ENCODE measurements at regions not wholly inside any gene's neighbourhood (a gene's known extent, or its start where the extent isn't known, plus 50 kb on each side); places are given as distances from the start of the nearest gene placed in this dataset.

DNA sequence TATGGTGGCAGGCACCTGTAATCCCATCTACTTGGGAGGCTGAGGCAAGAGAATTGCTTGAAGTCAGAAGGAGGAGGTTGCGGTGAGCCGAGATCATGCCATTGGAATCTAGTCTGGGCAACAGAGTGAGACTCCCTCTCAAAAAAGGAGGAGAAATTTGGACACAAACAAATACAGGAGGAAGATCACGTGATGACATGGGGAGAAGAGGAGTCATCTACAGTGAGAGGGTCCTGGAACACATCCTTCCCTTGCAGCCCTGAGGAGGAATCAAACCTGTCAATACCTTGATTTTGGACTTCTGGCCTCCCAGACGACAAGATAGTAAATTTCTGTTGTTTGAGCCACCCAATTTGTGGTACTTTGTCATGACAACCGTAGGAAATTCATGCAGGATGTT, 671.9 kb upstream of the EEF2KMT start:
- DNase-seq (ENCODE audit: low read depth, low spot score) (no peak), FAIRE-seq (no peak)
- no peaks in the 10 kb centered on the region for H3K27me3 ChIP-seq (ENCODE audit: control insufficient read depth in 2 of 2, insufficient read depth in 2 of 2, low read length in 2 of 2)
- H3K9me1 ChIP-seq (replicated peaks; ENCODE audit: control insufficient read depth, extremely low read depth, insufficient read depth, low read length) = no peaks in the 10 kb centered on the region
- no peak overlapping the region for H3K4me3 ChIP-seq (replicated peaks in 1 of 3; ENCODE audit: insufficient read depth in 1 of 3, low read depth in 1 of 3, low read length in 3 of 3)
- H3K9me3 ChIP-seq (replicated peaks; ENCODE audit: control insufficient read depth, insufficient read depth, low read length) = peaks cover 2% of the 10 kb centered on the region
- intact Hi-C loops (cut with micrococcal nuclease) = no loop called here
- H3K36me3 ChIP-seq (ENCODE audit: control insufficient read depth in 2 of 2, extremely low read depth in 1 of 2, insufficient read depth in 2 of 2, low read length in 2 of 2) = no peaks in the 10 kb centered on the region
- no TSS peak for BruUV-seq (replicated peaks)
- no peak overlapping the region for H3K27ac ChIP-seq (ENCODE audit: insufficient read depth, low read depth, low read length)
- H3K4me2 ChIP-seq (ENCODE audit: insufficient read depth, low read length) = no peak overlapping the region
- ChIA-PET CTCF (no interaction called here), POLR2A (no interaction called here)
- dilution Hi-C loops (cut with MboI; ENCODE audit: extremely low pct_ligation_motif_present, low sequenced_read_pairs) = no loop called here
- no peaks in the 10 kb centered on the region for H3K4me1 ChIP-seq (ENCODE audit: control insufficient read depth, extremely low read depth, insufficient read depth, low read length)
- no peaks in the 10 kb centered on the region for H4K20me1 ChIP-seq (replicated peaks; ENCODE audit: control insufficient read depth, extremely low read depth, insufficient read depth, low read length)
- H3K9ac ChIP-seq (replicated peaks; ENCODE audit: extremely low read depth, insufficient read depth, low read length) = no peak overlapping the region
- TF ChIP-seq EZH2 (IDR thresholded peaks at IDR 0.05; ENCODE audit: borderline replicate concordance, low read depth, low read length, severe bottlenecking) = no peak
- TF ChIP-seq FOS (IDR thresholded peaks at IDR 0.05; ENCODE audit: borderline replicate concordance, insufficient read depth, low read length) = no peak
- TF ChIP-seq, protein P1, sequence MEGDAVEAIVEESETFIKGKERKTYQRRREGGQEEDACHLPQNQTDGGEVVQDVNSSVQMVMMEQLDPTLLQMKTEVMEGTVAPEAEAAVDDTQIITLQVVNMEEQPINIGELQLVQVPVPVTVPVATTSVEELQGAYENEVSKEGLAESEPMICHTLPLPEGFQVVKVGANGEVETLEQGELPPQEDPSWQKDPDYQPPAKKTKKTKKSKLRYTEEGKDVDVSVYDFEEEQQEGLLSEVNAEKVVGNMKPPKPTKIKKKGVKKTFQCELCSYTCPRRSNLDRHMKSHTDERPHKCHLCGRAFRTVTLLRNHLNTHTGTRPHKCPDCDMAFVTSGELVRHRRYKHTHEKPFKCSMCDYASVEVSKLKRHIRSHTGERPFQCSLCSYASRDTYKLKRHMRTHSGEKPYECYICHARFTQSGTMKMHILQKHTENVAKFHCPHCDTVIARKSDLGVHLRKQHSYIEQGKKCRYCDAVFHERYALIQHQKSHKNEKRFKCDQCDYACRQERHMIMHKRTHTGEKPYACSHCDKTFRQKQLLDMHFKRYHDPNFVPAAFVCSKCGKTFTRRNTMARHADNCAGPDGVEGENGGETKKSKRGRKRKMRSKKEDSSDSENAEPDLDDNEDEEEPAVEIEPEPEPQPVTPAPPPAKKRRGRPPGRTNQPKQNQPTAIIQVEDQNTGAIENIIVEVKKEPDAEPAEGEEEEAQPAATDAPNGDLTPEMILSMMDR (IDR thresholded peaks at IDR 0.05; ENCODE audit: extremely low read depth in 1 of 2, insufficient read depth in 1 of 2, low read depth in 1 of 2, low read length in 2 of 2) = no peak
- TF ChIP-seq GATA2 (IDR thresholded peaks at IDR 0.05; ENCODE audit: insufficient read depth, insufficient read length, low read depth, low read length) = no peak
- no peak overlapping the region for H2AFZ ChIP-seq (ENCODE audit: low read depth, low read length)
- no peaks in the 10 kb centered on the region for H3K79me2 ChIP-seq (ENCODE audit: control insufficient read depth, insufficient read depth, low read length)

DNA sequence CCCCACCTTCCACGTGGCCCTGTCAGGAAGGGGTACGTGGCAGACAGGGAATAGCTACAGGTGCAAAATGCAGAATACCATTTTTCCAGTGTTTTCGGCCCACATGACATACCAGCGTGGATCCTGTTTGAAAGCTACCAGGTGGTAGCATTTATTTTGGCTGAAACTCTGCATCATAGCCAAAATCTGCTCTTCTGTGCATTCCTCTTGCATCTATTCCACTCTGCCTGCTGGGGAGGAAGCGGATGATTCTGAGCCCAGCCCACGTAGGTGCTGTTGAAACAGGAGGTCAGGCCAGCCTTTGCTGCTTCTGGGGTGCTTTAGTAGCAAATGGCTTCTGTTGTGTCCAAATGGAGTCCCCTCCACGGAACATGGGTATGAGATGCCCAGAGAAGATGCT, 670.9 kb upstream of the EEF2KMT start:
- Histone ChIP-seq H3K4me2 (ENCODE audit: insufficient read depth, low read length) (no peak overlapping the region), H3K9ac (replicated peaks; ENCODE audit: extremely low read depth, insufficient read depth, low read length) (no peak overlapping the region), H2AFZ (ENCODE audit: low read depth, low read length) (no peak overlapping the region), H3K4me3 (replicated peaks in 1 of 3; ENCODE audit: insufficient read depth in 1 of 3, low read depth in 1 of 3, low read length in 3 of 3) (no peak overlapping the region), H3K36me3 (ENCODE audit: control insufficient read depth in 2 of 2, extremely low read depth in 1 of 2, insufficient read depth in 2 of 2, low read length in 2 of 2) (no peaks in the 10 kb centered on the region), H3K79me2 (ENCODE audit: control insufficient read depth, insufficient read depth, low read length) (no peaks in the 10 kb centered on the region), H3K9me3 (replicated peaks; ENCODE audit: control insufficient read depth, insufficient read depth, low read length) (peaks cover 2% of the 10 kb centered on the region), H4K20me1 (replicated peaks; ENCODE audit: control insufficient read depth, extremely low read depth, insufficient read depth, low read length) (no peaks in the 10 kb centered on the region), H3K27me3 (ENCODE audit: control insufficient read depth in 2 of 2, insufficient read depth in 2 of 2, low read length in 2 of 2) (no peaks in the 10 kb centered on the region), H3K9me1 (replicated peaks; ENCODE audit: control insufficient read depth, extremely low read depth, insufficient read depth, low read length) (no peaks in the 10 kb centered on the region), H3K4me1 (ENCODE audit: control insufficient read depth, extremely low read depth, insufficient read depth, low read length) (no peaks in the 10 kb centered on the region), H3K27ac (ENCODE audit: insufficient read depth, low read depth, low read length) (no peak overlapping the region)
- no peak for FAIRE-seq
- TF ChIP-seq JUN (IDR thresholded peaks at IDR 0.05; ENCODE audit: borderline replicate concordance, insufficient read depth, insufficient read length, low read depth) (no peak), FOS (IDR thresholded peaks at IDR 0.05; ENCODE audit: borderline replicate concordance, insufficient read depth, low read length) (no peak), EZH2 (IDR thresholded peaks at IDR 0.05; ENCODE audit: borderline replicate concordance, low read depth, low read length, severe bottlenecking) (no peak), POLR2A (IDR thresholded peaks at IDR 0.05; ENCODE audit: low read depth, low read length) (no peak), MYC (IDR thresholded peaks at IDR 0.05; ENCODE audit: low read depth, low read length) (no peak), POLR2AphosphoS5 (IDR thresholded peaks at IDR 0.05; ENCODE audit: insufficient read depth, low read depth, low read length) (no peak), GATA2 (IDR thresholded peaks at IDR 0.05; ENCODE audit: insufficient read depth, insufficient read length, low read depth, low read length) (no peak)
- TF ChIP-seq, protein P1 (IDR thresholded peaks at IDR 0.05; ENCODE audit: extremely low read depth in 1 of 2, insufficient read depth in 1 of 2, low read depth in 1 of 2, low read length in 2 of 2) = no peak
- TF ChIP-seq, protein P2, sequence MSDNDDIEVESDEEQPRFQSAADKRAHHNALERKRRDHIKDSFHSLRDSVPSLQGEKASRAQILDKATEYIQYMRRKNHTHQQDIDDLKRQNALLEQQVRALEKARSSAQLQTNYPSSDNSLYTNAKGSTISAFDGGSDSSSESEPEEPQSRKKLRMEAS (IDR thresholded peaks at IDR 0.05; ENCODE audit: insufficient read depth, insufficient read length) = no peak
- CTCF ChIA-PET = no interaction called here
- no TSS peak for BruUV-seq (replicated peaks)
- POLR2A ChIA-PET = no interaction called here
- intact Hi-C loops (cut with micrococcal nuclease) (no loop called here), dilution Hi-C loops (cut with MboI; ENCODE audit: extremely low pct_ligation_motif_present, low sequenced_read_pairs) (no loop called here)
- no peak for DNase-seq (ENCODE audit: low read depth, low spot score)
